Bronchial epithelial cell (primary cell): ENCODE measurements at regions not wholly inside any gene's neighbourhood (a gene's known extent, or its start where the extent isn't known, plus 50 kb on each side); places are given as distances from the start of the nearest gene placed in this dataset.

Experiments used
- DNase-seq: peaks from one replicate; pipeline ENCODE4 v3.0.0-alpha.2; 2010; ENCODE audit warnings: low read depth
- FAIRE-seq: peaks from 2 replicates; lab custom pipeline; 2011; peaks lifted over from hg19 to GRCh38; lab: Jason Lieb, UNC
- H3K27me3 ChIP-seq: 2 replicates; pipeline ENCODE4 v1.5.1; 2011; ENCODE audit warnings: low read length; ENCODE audit not compliant: control insufficient read depth, insufficient read depth
- H3K36me3 ChIP-seq: 2 replicates; pipeline ENCODE4 v1.5.1; 2011; ENCODE audit warnings: low read length; ENCODE audit not compliant: control insufficient read depth, insufficient read depth
- H3K4me3 ChIP-seq: 2 replicates; pipeline ENCODE4 v1.5.1; 2011; ENCODE audit warnings: mild to moderate bottlenecking, low read depth, low read length, control low read depth
- CTCF ChIP-seq: IDR thresholded peaks from 2 replicates; pipeline ENCODE4 v1.5.1; 2011; ENCODE audit warnings: mild to moderate bottlenecking, moderate library complexity, low read length, control low read depth, inconsistent platforms; ENCODE audit not compliant: insufficient read depth, severe bottlenecking

GRCh38 chr15:98230975-98231374 is 270.5 kb downstream of the ARRDC4 start:
- no peaks in the 10 kb centered on the region for H3K36me3 ChIP-seq
- TF ChIP-seq CTCF: no peak
- no peak overlapping the region for H3K4me3 ChIP-seq
- H3K27me3 ChIP-seq: no peaks in the 10 kb centered on the region
- FAIRE-seq: no peak
- no peak for DNase-seq

GRCh38 chr15:98231696-98232440 is 271.4 kb downstream of the ARRDC4 start:
- FAIRE-seq (no peak), DNase-seq (peak; percentile 46)
- no peak for TF ChIP-seq CTCF
- Histone ChIP-seq H3K36me3 (no peaks in the 10 kb centered on the region), H3K27me3 (no peaks in the 10 kb centered on the region), H3K4me3 (no peak overlapping the region)

GRCh38 chr15:98232761-98233160 is 272.3 kb downstream of the ARRDC4 start:
- FAIRE-seq: no peak
- Histone ChIP-seq H3K4me3 (no peak overlapping the region), H3K27me3 (no peaks in the 10 kb centered on the region), H3K36me3 (no peaks in the 10 kb centered on the region)
- no peak for TF ChIP-seq CTCF
- DNase-seq: peak; percentile 5

GRCh38 chr15:98233873-98234272 is 273.4 kb downstream of the ARRDC4 start:
- no peak for TF ChIP-seq CTCF
- no peak overlapping the region for H3K4me3 ChIP-seq
- H3K27me3 ChIP-seq: no peaks in the 10 kb centered on the region
- FAIRE-seq: no peak
- peak; percentile 5 for DNase-seq
- no peaks in the 10 kb centered on the region for H3K36me3 ChIP-seq

GRCh38 chr15:98240303-98240702 is 279.8 kb downstream of the ARRDC4 start:
- Histone ChIP-seq H3K36me3 (no peaks in the 10 kb centered on the region), H3K4me3 (no peak overlapping the region), H3K27me3 (no peaks in the 10 kb centered on the region)
- FAIRE-seq (no peak), DNase-seq (no peak)
- no peak for TF ChIP-seq CTCF
